Mesothelial cell of epicardium (in vitro differentiated cells): ENCODE measurements at regions not wholly inside any gene's neighbourhood (a gene's known extent, or its start where the extent isn't known, plus 50 kb on each side); places are given as distances from the start of the nearest gene placed in this dataset.

ENCODE experiments used
- DNase-seq, 2 experiments: peaks; one replicate each; pipeline ENCODE4 v3.0.0; 2021; ENCODE audit warnings: low spot score in 2 of 2; ENCODE audit not compliant: unreplicated experiment in 2 of 2
- H3K27ac Mint-ChIP-seq: 2 replicates; pipeline ENCODE4 v1.8.0; 2021; ENCODE audit warnings: mixed read lengths
- H3K27me3 Mint-ChIP-seq: 2 replicates; pipeline ENCODE4 v1.8.0; 2021; ENCODE audit warnings: low read depth, mixed read lengths
- H3K36me3 Mint-ChIP-seq: 2 replicates; pipeline ENCODE4 v1.8.0; 2021; ENCODE audit warnings: mixed read lengths
- H3K4me1 Mint-ChIP-seq: 2 replicates; pipeline ENCODE4 v1.8.0; 2021; ENCODE audit warnings: mixed read lengths
- H3K4me3 Mint-ChIP-seq: 2 replicates; pipeline ENCODE4 v1.8.0; 2021; ENCODE audit warnings: mild to moderate bottlenecking, moderate library complexity, mixed read lengths
- H3K9me3 Mint-ChIP-seq: 2 replicates; pipeline ENCODE4 v1.8.0; 2021; ENCODE audit warnings: mixed read lengths
- TF ChIP-seq, protein P1 (sequence below): fragments of 200-600 bp; sonication (generic); IDR thresholded peaks from one replicate; pipeline ENCODE4 v1.5.0; 2021; ENCODE audit warnings: antibody characterized with exemption; ENCODE audit not compliant: unreplicated experiment

GRCh38 chr4:151864068-151864467 is 103.3 kb upstream of the GATB start:
- peaks cover 5% of the 10 kb centered on the region for H3K9me3 Mint-ChIP-seq
- no peak overlapping the region for H3K27ac Mint-ChIP-seq
- H3K4me3 Mint-ChIP-seq: no peak overlapping the region
- H3K4me1 Mint-ChIP-seq: peaks cover 2% of the 10 kb centered on the region
- TF ChIP-seq, protein P1, sequence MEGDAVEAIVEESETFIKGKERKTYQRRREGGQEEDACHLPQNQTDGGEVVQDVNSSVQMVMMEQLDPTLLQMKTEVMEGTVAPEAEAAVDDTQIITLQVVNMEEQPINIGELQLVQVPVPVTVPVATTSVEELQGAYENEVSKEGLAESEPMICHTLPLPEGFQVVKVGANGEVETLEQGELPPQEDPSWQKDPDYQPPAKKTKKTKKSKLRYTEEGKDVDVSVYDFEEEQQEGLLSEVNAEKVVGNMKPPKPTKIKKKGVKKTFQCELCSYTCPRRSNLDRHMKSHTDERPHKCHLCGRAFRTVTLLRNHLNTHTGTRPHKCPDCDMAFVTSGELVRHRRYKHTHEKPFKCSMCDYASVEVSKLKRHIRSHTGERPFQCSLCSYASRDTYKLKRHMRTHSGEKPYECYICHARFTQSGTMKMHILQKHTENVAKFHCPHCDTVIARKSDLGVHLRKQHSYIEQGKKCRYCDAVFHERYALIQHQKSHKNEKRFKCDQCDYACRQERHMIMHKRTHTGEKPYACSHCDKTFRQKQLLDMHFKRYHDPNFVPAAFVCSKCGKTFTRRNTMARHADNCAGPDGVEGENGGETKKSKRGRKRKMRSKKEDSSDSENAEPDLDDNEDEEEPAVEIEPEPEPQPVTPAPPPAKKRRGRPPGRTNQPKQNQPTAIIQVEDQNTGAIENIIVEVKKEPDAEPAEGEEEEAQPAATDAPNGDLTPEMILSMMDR: no peak
- H3K36me3 Mint-ChIP-seq: no peaks in the 10 kb centered on the region
- H3K27me3 Mint-ChIP-seq: peaks cover 13% of the 10 kb centered on the region
- no peak for DNase-seq

DNA sequence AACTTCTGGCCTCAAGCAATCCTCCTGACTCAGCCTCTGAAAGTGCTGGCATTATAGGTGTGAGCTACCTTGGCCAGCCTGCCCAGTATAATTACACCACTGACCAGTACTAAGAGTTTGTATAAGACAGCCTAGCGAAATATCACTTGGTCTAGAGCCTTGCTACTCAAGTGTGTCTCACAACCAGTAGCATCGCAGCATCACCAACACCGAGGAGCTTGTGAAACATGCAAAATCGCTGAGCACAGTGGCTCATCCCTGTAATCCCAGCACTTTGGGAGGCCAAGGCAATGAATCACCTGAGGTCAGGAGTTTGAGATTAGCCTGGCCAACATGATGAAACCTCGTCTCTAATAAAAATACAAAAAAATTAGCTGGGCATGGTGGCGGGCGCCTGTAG is 102.0 kb upstream of the GATB start:
- DNase-seq: no peak
- Mint-ChIP-seq H3K4me1 (peaks cover 2% of the 10 kb centered on the region), H3K27ac (no peak overlapping the region), H3K27me3 (peaks cover 13% of the 10 kb centered on the region), H3K36me3 (no peaks in the 10 kb centered on the region), H3K4me3 (no peak overlapping the region), H3K9me3 (peaks cover 2% of the 10 kb centered on the region)
- TF ChIP-seq, protein P1: no peak

- peaks cover 11% of the 10 kb centered on the region for H3K27me3 Mint-ChIP-seq
- H3K9me3 Mint-ChIP-seq: no peaks in the 10 kb centered on the region
- no peak for DNase-seq
- H3K4me3 Mint-ChIP-seq: no peak overlapping the region
- no peaks in the 10 kb centered on the region for H3K36me3 Mint-ChIP-seq
- TF ChIP-seq, protein P1: no peak
- no peak overlapping the region for H3K27ac Mint-ChIP-seq
- no peaks in the 10 kb centered on the region for H3K4me1 Mint-ChIP-seq
Measured at GRCh38 chr4:151860561-151861093, 99.8 kb upstream of the GATB start.

DNA sequence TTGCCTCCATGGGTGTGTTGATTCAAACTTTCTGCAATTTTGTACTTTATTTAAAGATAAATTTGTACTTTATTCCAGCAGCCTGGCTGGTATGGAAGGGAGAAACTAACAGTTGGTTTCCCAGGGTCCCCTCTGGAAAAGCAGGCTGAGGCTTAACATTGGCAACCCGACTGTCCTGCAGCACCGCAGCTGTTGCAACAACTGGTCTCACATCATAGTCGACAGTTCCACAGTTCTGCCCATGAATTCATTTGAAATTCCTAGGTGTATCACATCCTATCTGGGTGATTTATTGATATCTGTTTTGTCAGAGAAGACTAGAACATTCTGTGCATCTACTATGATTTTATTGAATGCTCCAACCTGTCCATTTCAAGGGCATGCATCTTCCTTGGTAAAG is 98.8 kb upstream of the GATB start:
- Mint-ChIP-seq H3K36me3 (no peaks in the 10 kb centered on the region), H3K27ac (no peak overlapping the region), H3K9me3 (no peaks in the 10 kb centered on the region), H3K27me3 (peaks cover 7% of the 10 kb centered on the region), H3K4me3 (no peak overlapping the region), H3K4me1 (no peaks in the 10 kb centered on the region)
- TF ChIP-seq, protein P1: no peak
- DNase-seq: no peak

- H3K27ac Mint-ChIP-seq: no peak overlapping the region
- H3K36me3 Mint-ChIP-seq: no peaks in the 10 kb centered on the region
- no peak overlapping the region for H3K4me3 Mint-ChIP-seq
- no peaks in the 10 kb centered on the region for H3K9me3 Mint-ChIP-seq
- H3K27me3 Mint-ChIP-seq: peaks cover 7% of the 10 kb centered on the region
- no peaks in the 10 kb centered on the region for H3K4me1 Mint-ChIP-seq
- TF ChIP-seq, protein P1: no peak
- no peak for DNase-seq
Measured at GRCh38 chr4:151858356-151858755, 97.5 kb upstream of the GATB start.

DNA sequence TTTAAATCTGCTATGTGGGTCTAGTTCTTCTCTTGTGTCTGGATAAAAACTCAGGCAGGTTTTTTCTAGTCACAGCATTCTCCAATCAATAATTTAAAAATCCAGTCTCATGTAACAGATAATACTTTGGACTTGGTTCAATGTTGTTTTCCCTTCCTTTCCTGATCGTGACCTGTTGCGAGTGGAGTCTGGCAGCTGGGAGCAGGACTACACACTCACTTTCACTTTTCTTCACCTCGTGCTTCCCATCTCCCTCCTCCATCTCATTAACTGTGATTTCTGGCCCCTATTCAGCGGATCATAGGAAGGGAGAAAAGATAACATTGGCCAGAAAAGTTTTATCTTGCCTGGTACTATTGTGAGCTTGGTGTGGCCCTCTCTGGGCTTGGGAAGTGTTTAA is 96.6 kb upstream of the GATB start:
- no peaks in the 10 kb centered on the region for H3K9me3 Mint-ChIP-seq
- H3K36me3 Mint-ChIP-seq: no peaks in the 10 kb centered on the region
- TF ChIP-seq, protein P1: no peak
- H3K4me1 Mint-ChIP-seq: no peaks in the 10 kb centered on the region
- peaks cover 15% of the 10 kb centered on the region for H3K27me3 Mint-ChIP-seq
- H3K4me3 Mint-ChIP-seq: no peak overlapping the region
- no peak for DNase-seq
- no peak overlapping the region for H3K27ac Mint-ChIP-seq
